ENCODE measurements at regions not wholly inside any gene's neighbourhood (a gene's known extent, or its start where the extent isn't known, plus 50 kb on each side); places are given as distances from the start of the nearest gene placed in this dataset.

DNA sequence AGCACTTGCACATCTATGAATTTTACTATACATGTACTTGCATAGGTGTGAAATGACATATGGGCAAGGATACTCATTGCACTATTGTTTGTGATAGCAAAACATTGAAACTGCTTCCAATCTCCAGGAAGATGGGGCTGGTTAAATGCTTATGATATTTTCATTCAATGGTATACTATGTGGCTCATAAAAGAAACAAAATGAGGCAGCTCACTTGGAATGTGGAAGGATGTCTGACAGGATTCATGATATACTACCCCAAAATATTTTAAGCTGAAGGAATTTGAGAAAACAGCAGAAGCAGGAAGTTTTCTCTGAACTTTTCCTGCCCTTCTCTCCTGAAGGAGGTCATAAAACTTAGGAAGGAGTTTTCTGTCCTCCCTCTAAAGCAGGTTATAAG, 99.6 kb upstream of the CAST start:
- Histone ChIP-seq H3K27ac (no peak overlapping the region), H3K4me1 (no peaks in the 10 kb centered on the region), H3K9me3 (no peaks in the 10 kb centered on the region), H3K4me3 (no peak overlapping the region), H3K9ac (ENCODE audit: low read depth in 2 of 2, low read length in 2 of 2) (no peak overlapping the region), H3K27me3 (no peaks in the 10 kb centered on the region), H3K36me3 (no peaks in the 10 kb centered on the region)
- DNase-seq, result no peak
- intact Hi-C loops (cut with DNase I), result no loop called here
- TF ChIP-seq, protein P1, sequence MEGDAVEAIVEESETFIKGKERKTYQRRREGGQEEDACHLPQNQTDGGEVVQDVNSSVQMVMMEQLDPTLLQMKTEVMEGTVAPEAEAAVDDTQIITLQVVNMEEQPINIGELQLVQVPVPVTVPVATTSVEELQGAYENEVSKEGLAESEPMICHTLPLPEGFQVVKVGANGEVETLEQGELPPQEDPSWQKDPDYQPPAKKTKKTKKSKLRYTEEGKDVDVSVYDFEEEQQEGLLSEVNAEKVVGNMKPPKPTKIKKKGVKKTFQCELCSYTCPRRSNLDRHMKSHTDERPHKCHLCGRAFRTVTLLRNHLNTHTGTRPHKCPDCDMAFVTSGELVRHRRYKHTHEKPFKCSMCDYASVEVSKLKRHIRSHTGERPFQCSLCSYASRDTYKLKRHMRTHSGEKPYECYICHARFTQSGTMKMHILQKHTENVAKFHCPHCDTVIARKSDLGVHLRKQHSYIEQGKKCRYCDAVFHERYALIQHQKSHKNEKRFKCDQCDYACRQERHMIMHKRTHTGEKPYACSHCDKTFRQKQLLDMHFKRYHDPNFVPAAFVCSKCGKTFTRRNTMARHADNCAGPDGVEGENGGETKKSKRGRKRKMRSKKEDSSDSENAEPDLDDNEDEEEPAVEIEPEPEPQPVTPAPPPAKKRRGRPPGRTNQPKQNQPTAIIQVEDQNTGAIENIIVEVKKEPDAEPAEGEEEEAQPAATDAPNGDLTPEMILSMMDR (IDR thresholded peaks at IDR 0.05), result no peak

DNA sequence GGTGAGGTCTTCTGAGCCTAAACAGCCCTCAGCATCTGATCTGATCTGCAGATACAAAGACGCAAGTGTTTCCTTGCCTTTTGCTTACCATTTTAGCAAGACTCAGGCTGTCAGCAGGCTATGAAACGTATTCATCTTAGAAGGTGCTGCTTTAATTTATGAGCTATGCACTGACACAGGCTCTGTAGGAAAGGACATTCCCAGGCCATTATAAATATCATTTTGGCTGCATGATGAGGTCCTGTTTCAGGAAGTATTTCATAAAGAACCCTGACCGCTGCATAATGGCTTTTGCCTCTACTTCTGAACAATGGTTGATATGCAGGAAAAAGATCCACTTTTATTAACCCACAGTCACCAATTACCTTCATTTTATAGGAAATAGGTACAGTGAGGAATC, 98.4 kb upstream of the CAST start:
- no peak for DNase-seq
- Histone ChIP-seq H3K4me3 (no peak overlapping the region), H3K9me3 (no peaks in the 10 kb centered on the region), H3K27me3 (no peaks in the 10 kb centered on the region), H3K9ac (ENCODE audit: low read depth in 2 of 2, low read length in 2 of 2) (no peak overlapping the region), H3K27ac (no peak overlapping the region), H3K4me1 (no peaks in the 10 kb centered on the region), H3K36me3 (no peaks in the 10 kb centered on the region)
- intact Hi-C loops (cut with DNase I), result no loop called here
- TF ChIP-seq, protein P1 (IDR thresholded peaks at IDR 0.05), result no peak

DNA sequence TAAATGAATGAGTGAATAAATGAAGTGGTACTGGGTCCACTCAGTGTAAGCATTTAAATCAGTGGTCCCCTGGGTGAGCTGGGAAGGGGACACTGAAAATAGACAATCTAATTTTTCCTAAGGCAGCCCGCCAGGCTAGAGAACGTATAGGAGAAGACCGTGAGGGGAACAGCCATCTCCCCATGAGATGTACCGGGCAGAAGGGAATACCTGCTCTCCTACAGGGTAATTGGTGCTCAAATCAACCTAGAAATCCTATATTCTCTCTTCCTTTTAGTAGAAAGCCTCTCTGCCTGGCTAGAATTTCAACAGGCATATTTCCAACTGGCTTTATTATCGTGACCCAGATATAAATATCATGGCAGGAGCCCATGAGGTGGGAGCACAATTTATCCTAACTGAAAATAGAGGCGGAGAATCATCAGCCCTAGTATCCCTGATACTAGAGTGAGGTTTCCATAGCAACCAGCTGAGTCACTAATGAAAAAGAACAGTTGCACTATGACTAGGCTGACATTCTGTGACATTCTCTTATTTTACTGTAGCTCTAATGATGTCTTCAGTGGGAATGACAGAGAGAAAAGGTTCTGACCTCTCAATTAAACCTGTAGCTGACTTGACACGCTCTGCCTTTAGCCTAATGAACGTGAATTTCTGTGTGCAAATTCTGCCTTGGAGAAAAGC, 96.5 kb upstream of the CAST start:
- intact Hi-C loops (cut with DNase I), result no loop called here
- Histone ChIP-seq H3K4me1 (no peaks in the 10 kb centered on the region), H3K9ac (ENCODE audit: low read depth in 2 of 2, low read length in 2 of 2) (no peak overlapping the region), H3K27me3 (no peaks in the 10 kb centered on the region), H3K4me3 (no peak overlapping the region), H3K9me3 (no peaks in the 10 kb centered on the region), H3K36me3 (no peaks in the 10 kb centered on the region), H3K27ac (no peak overlapping the region)
- DNase-seq, result no peak
- TF ChIP-seq, protein P1 (IDR thresholded peaks at IDR 0.05), result no peak

DNA sequence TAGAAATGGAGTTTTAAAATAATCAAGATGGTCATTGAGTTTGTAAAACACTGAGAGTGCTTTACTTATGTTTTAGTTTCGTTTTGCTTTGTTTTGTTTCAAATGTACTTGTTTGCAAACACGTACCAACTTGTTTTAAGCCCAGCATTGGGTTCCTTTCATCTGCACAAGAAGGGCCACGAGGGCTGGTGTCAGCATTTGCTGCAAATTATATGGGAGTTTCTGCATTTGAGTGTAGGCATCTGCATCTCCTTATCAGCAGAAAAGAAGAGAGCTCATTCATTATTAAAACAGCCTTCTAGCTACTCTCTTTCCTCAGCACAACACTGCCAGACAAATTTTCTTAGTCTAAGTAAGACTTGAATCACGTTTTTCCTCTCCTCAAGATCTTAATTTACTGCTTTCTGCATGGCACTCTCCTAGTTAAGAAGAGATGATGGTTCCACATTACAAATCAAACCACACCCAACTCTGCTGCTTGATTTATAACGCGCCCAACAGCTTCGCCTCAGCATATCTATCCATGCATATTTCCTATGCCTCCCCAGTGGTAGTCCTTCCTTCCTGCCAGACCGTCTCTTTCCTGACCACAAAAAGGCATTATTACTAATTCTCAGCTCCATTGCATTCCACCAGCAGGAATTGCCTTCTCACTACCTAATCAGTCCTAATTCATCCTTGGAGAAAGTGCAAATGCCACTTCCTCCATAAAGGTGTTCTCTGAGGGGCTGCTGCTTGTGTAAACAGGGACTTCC, 95.2 kb upstream of the CAST start:
- Histone ChIP-seq H3K4me3 (no peak overlapping the region), H3K9me3 (no peaks in the 10 kb centered on the region), H3K4me1 (no peaks in the 10 kb centered on the region), H3K27ac (no peak overlapping the region), H3K36me3 (no peaks in the 10 kb centered on the region), H3K9ac (ENCODE audit: low read depth in 2 of 2, low read length in 2 of 2) (no peak overlapping the region), H3K27me3 (no peaks in the 10 kb centered on the region)
- TF ChIP-seq, protein P1 (IDR thresholded peaks at IDR 0.05), result no peak
- intact Hi-C loops (cut with DNase I), result no loop called here
- DNase-seq, result no peak

DNA sequence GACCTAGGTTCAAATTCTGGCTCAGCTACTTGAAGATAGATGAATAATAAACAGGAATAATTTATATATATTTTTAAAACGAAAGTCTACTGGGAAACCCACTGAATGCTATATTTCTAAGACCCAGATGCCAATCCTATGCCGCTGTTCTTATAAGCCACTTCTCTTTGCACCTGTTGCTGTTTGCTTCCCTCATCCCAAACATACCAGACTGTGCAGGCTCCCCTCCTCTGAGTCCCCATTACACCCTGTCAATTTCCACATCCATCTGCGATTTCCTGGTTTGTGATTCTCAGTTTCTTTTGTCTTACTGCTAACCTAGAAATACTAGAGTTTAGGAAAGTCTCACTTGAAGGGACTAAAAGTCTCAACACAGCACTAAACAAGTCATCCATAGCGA, 92.8 kb upstream of the CAST start:
- no peak overlapping the region for H3K27ac ChIP-seq
- DNase-seq, result no peak
- TF ChIP-seq, protein P1 (IDR thresholded peaks at IDR 0.05), result no peak

More for the DNA sequence above, 92.8 kb upstream of the CAST start:
- Histone ChIP-seq H3K36me3 (no peaks in the 10 kb centered on the region), H3K9ac (ENCODE audit: low read depth in 2 of 2, low read length in 2 of 2) (no peak overlapping the region), H3K4me3 (no peak overlapping the region), H3K27me3 (no peaks in the 10 kb centered on the region), H3K9me3 (no peaks in the 10 kb centered on the region), H3K4me1 (no peaks in the 10 kb centered on the region)
- intact Hi-C loops (cut with DNase I), result no loop called here
